ENCODE measurements at regions not wholly inside any gene's neighbourhood (a gene's known extent, or its start where the extent isn't known, plus 50 kb on each side); places are given as distances from the start of the nearest gene placed in this dataset.

DNA sequence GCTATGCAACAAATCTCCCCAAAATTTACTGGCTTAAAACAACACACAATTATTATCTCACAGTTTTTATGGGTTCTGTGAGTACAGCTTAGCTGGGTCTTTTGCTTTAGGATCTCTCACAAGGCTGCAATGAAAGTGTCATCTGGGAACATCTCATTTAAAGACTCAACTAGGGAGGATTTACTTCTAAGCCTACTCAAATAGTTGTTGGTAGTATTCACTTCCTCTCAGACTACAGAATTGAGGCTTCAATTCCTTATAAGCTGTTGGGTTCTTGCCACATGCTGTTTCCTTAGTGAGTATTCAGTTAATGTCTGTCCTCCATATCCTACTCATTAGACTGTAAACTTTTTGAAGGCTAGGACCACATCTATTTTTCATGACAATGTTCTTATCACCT, 72.3 kb downstream of the MDH1 start:
- TF ChIP-seq, protein P1, sequence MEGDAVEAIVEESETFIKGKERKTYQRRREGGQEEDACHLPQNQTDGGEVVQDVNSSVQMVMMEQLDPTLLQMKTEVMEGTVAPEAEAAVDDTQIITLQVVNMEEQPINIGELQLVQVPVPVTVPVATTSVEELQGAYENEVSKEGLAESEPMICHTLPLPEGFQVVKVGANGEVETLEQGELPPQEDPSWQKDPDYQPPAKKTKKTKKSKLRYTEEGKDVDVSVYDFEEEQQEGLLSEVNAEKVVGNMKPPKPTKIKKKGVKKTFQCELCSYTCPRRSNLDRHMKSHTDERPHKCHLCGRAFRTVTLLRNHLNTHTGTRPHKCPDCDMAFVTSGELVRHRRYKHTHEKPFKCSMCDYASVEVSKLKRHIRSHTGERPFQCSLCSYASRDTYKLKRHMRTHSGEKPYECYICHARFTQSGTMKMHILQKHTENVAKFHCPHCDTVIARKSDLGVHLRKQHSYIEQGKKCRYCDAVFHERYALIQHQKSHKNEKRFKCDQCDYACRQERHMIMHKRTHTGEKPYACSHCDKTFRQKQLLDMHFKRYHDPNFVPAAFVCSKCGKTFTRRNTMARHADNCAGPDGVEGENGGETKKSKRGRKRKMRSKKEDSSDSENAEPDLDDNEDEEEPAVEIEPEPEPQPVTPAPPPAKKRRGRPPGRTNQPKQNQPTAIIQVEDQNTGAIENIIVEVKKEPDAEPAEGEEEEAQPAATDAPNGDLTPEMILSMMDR (IDR thresholded peaks at IDR 0.05): no peak
- TF ChIP-seq POLR2A (IDR thresholded peaks at IDR 0.05) (no peak), POLR2AphosphoS5 (IDR thresholded peaks at IDR 0.05) (no peak)

Data from suprapubic skin (tissue), 4 donors.